ENCODE measurements at regions not wholly inside any gene's neighbourhood (a gene's known extent, or its start where the extent isn't known, plus 50 kb on each side); places are given as distances from the start of the nearest gene placed in this dataset.

DNA sequence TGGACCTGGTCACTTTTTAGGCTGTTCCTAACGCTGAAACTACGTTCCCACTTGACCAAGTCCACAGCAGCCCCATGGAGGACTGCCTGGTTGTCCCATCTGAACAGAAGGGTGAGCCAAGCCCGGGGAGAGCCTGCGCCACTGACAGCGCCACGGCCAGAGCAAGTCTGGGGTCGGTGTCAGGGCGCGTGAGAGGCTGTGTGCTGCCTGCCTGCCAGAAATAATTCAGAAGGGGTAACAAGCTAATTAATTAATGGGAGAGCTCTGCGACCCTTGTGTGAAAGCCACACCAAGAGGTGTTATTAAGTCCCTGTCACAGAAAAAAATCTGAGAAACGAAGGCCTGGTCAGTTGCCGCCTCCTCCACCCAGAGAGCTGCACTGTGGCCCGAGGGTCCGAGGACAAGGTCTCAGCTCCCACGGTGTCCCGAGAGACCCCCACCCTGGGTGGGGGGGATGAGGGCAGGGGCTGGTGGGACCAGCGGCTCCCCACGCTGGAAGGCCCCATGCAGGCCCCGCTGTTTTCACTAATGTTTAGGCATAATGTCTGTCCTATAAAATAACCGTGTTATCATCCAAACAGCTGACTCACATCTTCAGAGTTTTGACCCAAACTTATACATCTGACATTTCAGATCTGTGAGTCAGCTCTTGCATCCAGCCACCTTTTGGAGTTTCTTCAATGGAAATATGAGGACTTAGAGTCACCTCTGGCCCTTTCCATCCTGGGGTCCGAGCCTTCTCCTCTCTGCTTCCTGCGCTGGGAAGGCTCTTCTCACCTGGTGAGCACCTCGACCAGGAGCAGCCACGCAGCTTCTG lies 58.5 kb downstream of the DLL1 start:
- Mint-ChIP-seq H3K36me3 (ENCODE audit: low read depth) (no peaks in the 10 kb centered on the region), H3K27me3 (no peaks in the 10 kb centered on the region), H3K9me3 (no peaks in the 10 kb centered on the region), H3K27ac (no peak overlapping the region), H3K4me1 (no peaks in the 10 kb centered on the region), H3K4me3 (no peak overlapping the region)
- DNase-seq = no peak
- POLR2A ChIA-PET = no interaction called here
- CTCF ChIA-PET = interaction anchor here (0.5 kb wide), 2 partner anchors 83 to 707 kb away, joined by 3 to 4 read pairs; no protein-coding TSS in a partner anchor

DNA sequence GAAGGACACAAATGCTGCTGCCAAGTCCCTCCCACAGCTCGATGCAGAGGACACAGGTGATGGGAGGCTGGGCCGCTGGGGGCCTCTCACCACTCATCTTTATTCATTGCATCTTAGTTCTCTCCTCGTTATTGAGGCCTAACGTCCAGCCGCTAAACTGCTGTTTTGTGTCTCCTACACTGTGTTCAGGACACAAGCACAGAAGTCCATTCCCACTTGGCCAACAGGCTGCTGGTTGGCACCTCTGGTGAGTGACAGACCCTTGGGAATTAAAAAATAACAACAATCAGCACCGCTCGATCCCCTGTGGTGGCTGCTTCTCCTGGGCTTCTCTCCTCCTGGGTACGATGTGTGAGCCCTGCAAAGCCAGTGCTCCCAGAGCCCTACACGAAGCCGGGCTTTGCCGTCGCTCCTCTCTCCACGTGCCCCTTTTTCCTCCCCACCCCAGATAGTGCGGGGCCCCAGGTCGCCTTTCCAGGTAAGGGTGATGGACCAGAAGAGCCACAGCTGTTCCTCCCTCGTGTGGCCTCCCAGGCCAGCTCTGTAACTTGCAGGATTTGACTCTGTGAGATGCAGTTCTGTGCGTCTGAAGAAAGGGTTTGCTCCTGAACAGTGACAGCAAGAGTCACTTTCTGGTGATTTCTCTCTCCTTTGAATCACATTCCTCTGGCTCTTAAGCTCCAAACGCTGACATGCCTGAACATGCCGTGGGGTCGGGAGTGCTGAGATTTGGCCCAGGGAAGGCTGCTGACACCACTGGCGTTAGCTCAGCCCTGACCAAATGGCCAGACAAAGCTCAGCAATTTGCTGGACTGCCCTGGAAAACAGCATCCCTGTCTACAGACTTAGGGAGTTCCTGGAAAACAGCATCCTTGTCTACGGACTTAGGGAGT lies 59.3 kb downstream of the DLL1 start:
- Mint-ChIP-seq H3K27ac (peak overlapping the region; percentile 54), H3K4me1 (no peaks in the 10 kb centered on the region), H3K4me3 (no peak overlapping the region), H3K27me3 (no peaks in the 10 kb centered on the region), H3K9me3 (no peaks in the 10 kb centered on the region), H3K36me3 (ENCODE audit: low read depth) (no peaks in the 10 kb centered on the region)
- CTCF ChIA-PET = interaction anchor here (0.5 to 1.5 kb wide), 2 partner anchors 428 to 706 kb away, joined by 3 read pairs; no protein-coding TSS in a partner anchor
- POLR2A ChIA-PET = no interaction called here
- DNase-seq = no peak

DNA sequence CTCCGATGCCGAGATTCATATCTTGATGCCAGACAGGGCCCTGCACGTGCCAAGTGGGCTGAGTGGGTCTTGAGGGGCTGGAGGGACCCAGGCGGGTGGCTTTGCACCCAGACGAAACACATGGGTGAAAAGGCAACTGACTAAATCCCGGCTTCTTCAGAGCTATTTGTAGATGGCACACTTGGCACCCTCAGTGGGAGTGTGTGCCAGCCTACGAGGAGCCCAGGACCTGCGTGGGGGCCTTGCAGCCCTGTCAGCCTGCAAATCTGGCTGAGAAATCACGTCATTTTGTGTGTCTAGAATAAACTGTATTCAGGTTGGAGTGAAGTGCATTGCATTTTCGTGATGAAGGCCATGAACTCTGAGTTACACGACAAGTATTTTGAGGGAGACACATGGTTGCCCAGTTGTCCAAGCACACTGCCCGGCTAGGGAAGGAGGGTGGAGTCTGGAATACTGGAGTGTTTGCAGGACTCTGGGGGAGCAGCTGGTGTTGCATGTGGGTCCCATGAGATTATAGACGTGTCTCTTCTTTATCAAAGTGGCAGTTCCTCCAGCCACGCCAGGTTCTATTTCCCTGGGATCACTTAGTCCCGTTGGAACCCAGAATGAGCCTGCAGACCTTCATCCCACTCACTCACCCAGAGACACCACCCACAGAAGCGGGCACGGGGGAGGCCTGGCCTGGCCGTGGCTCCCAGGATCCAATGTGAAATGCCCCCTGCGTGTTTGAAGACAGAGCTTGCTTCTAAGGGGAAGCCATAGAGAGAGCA lies 60.2 kb downstream of the DLL1 start:
- Mint-ChIP-seq H3K4me3 (no peak overlapping the region), H3K9me3 (no peaks in the 10 kb centered on the region), H3K36me3 (ENCODE audit: low read depth) (no peaks in the 10 kb centered on the region), H3K27me3 (no peaks in the 10 kb centered on the region), H3K27ac (no peak overlapping the region), H3K4me1 (no peaks in the 10 kb centered on the region)
- CTCF ChIA-PET = interaction anchor here (1.4 to 1.5 kb wide), 2 partner anchors 10 to 427 kb away, joined by 3 to 4 read pairs; no protein-coding TSS in a partner anchor
- POLR2A ChIA-PET = no interaction called here
- no peak for DNase-seq

DNA sequence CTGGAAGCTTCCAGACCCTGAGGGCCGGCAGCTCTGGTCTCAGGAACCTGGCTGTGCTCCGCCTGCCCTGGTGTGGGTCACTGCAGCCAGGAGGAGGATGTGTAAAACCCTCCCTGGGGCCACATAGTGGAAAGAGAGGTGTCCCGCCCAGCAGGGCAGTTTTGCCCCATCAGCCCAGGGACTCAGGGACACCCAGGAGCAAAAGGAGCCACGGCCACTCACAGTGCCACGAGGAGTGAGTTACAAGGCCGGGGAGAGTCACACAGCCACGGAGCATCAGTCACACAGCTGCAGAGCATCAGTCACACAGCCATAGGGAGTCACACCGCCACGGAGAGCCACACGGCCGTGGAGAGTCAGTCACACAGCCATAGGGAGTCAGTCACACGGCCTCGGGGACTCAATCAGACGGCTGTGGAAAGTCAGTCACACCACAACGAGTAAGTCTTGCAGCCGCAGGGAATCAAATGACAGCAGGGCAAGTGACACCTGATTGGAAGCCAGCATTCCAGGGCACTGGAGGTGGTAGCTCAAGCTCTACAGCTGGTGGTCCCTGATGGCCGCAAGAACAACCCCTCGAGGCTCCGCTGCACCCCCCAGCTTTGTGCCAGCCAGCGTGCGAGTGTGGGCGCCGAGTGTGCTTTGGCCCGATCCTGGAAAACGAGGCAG lies 60.9 kb downstream of the DLL1 start:
- Mint-ChIP-seq H3K9me3 (no peaks in the 10 kb centered on the region), H3K27me3 (no peaks in the 10 kb centered on the region), H3K27ac (no peak overlapping the region), H3K36me3 (ENCODE audit: low read depth) (no peaks in the 10 kb centered on the region), H3K4me3 (no peak overlapping the region), H3K4me1 (no peaks in the 10 kb centered on the region)
- POLR2A ChIA-PET = no interaction called here
- no peak for DNase-seq
- CTCF ChIA-PET = interaction anchor here (1.4 to 1.5 kb wide), 2 partner anchors 11 to 427 kb away, joined by 3 to 4 read pairs; no protein-coding TSS in a partner anchor

DNA sequence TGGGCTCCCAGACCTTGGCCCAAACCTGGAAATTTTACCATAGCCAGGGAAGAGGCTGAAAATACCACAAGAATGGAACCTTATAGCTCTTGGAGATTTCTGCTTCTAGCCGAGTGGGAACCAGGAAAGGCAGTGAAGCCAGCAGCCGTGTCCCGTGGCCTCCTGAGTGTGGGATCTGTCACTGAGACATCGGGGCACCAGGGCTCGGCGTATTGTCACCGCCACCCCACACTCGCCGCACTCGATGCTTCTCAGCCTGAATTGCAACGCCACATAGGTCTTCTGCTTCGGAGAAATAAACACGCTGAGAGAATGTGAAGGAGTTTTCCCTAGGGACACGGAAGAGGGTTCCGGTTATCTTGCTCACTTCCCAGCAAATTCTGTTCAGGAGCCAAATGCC lies 61.5 kb downstream of the DLL1 start:
- no peak for DNase-seq
- H3K27ac Mint-ChIP-seq = no peak overlapping the region
- ChIA-PET CTCF (interaction anchor here (1.4 kb wide), 1 partner anchor 11 kb away, joined by 4 read pairs; no protein-coding TSS in a partner anchor), POLR2A (no interaction called here)
- H3K9me3 Mint-ChIP-seq = no peaks in the 10 kb centered on the region
- H3K4me1 Mint-ChIP-seq = no peaks in the 10 kb centered on the region
- no peaks in the 10 kb centered on the region for H3K36me3 Mint-ChIP-seq (ENCODE audit: low read depth)
- no peak overlapping the region for H3K4me3 Mint-ChIP-seq
- no peaks in the 10 kb centered on the region for H3K27me3 Mint-ChIP-seq

DNA sequence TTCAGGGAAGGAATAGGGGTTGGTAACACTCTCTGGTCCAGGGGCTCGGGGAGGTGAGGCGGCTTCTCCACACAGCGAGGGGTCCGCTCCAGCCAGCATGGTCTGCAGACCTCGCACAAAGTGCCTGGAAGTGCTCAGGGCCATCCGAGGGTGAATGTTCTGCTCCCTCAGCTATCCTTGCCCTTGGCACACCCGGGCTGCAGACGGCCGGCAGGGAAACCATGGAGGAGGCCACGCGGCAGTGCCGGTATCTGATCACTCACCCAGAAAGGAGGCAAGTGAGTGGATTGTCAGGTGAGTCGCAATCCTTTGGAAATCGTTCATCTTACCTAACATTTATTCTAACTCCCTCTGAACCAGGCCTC lies 62.0 kb downstream of the DLL1 start:
- CTCF ChIA-PET = no interaction called here
- POLR2A ChIA-PET = no interaction called here
- no peaks in the 10 kb centered on the region for H3K4me1 Mint-ChIP-seq
- H3K9me3 Mint-ChIP-seq = no peaks in the 10 kb centered on the region
- H3K4me3 Mint-ChIP-seq = no peak overlapping the region
- no peaks in the 10 kb centered on the region for H3K27me3 Mint-ChIP-seq
- DNase-seq = no peak
- no peaks in the 10 kb centered on the region for H3K36me3 Mint-ChIP-seq (ENCODE audit: low read depth)
- H3K27ac Mint-ChIP-seq = no peak overlapping the region

DNA sequence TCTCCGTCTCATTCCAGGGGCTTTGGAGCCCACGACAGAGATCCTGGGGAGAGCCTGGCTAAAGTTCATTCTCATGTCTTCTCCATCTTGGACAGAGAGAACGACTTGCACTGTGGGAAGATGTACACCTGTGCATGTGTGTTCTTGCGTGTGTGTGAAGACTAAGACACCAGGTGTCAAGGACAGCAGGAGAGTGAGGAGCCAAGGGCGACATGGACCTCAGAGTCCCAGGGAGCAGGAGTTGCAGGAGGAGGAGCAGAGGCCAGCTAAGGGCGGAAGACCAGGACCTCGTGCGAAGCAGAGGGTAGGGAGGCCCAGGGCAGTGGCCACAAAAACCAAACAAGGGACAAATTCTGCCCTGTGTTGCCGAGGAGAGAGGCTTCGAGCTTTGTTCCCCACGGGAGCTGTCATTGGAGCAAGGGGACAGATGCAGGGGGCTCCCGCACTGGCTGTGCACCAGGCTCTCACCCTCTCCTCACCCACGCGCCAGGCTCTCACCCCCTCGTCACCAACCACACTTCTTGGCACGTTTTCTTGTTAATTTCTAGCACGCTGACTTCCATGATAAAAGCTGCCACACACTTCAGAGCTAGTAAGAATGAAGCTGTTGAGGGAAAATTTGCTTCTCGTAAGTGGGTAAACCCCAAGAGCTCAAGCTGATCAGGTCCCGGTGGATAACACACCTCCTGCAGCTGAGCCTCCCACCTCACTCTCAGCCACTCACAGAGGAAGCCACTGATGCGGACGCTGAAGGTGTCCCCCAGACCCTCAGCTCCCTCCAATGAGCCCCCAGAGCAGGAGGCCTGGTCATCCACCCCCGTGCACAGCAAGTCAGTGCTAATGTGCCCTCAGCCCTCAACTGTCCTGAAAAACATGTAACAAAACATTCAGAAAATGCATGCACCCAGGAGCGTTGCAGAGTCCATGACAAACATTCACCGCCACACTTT lies 62.6 kb downstream of the DLL1 start:
- Mint-ChIP-seq H3K36me3 (ENCODE audit: low read depth) (no peaks in the 10 kb centered on the region), H3K27me3 (no peaks in the 10 kb centered on the region), H3K9me3 (no peaks in the 10 kb centered on the region), H3K4me3 (no peak overlapping the region), H3K27ac (no peak overlapping the region), H3K4me1 (peaks cover 2% of the 10 kb centered on the region)
- DNase-seq = no peak
- POLR2A ChIA-PET = no interaction called here
- CTCF ChIA-PET = interaction anchor here (0.6 kb wide), 1 partner anchor 395 kb away, joined by 6 read pairs; no protein-coding TSS in a partner anchor

DNA sequence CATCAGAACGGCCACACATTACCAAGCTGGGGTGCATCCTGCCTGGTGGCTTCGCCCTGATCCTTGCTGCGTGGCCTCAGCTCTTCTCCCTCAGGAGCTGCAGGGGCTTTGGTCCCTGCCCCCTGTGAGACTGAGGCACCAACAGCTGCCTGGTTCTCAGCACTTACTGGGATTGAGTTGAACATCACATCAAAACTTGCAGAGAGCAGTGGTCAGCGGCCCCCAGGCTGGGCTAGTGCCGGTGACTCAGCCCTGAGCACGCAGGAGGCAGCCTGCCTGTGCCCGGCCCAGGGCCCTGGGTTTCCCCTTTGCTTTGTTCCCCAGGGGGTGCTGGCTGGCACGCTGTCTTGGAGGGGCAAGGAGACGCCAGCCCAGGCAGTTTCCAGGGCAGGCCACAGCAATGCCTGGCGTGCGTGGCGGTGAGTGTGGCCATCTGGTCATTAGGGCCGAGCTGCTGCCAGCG lies 63.3 kb downstream of the DLL1 start:
- CTCF ChIA-PET = interaction anchor here (0.6 kb wide), 2 partner anchors 266 to 394 kb away, joined by 3 to 6 read pairs; no protein-coding TSS in a partner anchor
- Mint-ChIP-seq H3K4me1 (peaks cover 9% of the 10 kb centered on the region), H3K27ac (no peak overlapping the region), H3K27me3 (peaks cover 3% of the 10 kb centered on the region), H3K4me3 (no peak overlapping the region), H3K36me3 (ENCODE audit: low read depth) (no peaks in the 10 kb centered on the region), H3K9me3 (no peaks in the 10 kb centered on the region)
- no peak for DNase-seq
- POLR2A ChIA-PET = no interaction called here

DNA sequence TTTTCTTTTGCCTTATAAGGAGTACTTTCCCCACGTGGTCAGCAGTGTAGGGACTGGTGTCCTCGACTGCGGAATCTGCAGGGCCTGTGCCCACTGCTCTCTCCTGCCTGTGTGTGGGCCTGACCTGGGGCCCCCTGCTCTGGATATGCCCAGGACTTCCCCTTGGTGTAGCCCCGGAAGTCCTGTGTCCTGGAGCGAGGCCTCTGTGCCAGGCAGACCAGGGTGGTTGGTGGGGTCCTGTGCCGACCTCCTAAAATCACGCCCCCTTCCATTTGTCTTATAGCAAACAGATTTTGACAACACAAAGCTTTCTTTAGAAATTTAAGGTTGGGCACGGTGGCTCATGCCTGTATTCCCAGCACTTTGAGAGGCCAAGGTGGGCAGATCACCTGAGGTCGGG lies 64.2 kb downstream of the DLL1 start:
- H3K27me3 Mint-ChIP-seq = peaks cover 3% of the 10 kb centered on the region
- H3K4me1 Mint-ChIP-seq = peaks cover 11% of the 10 kb centered on the region
- no peak overlapping the region for H3K4me3 Mint-ChIP-seq
- ChIA-PET POLR2A (no interaction called here), CTCF (no interaction called here)
- no peak for DNase-seq
- no peak overlapping the region for H3K27ac Mint-ChIP-seq
- H3K9me3 Mint-ChIP-seq = no peaks in the 10 kb centered on the region
- no peaks in the 10 kb centered on the region for H3K36me3 Mint-ChIP-seq (ENCODE audit: low read depth)

DNA sequence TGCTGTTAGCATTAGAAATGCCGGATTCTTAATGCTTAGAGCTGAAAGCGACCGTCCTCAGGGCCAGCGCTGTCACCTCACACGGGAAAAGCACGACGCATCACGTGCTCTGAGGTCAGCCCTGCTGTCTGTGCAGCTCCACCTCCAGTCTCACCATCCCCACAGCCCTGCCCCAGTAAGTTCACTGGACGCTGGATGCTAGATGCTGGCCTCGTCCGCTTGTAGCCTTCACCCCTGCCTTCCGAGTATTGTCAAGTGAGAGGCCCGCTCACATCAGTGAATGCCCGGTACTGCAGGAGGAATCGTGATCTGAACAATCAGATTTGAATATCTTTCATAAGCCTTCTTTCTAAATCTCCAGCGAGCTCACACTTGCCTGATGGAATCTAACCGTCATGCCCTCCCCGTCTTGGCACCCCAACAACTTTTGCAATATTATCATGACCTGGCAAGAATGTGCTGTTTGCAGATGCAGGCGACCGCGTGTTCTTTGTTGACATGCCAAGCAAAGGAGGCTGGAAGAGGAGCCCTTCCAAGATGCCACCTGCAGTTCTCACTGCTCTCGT lies 64.9 kb downstream of the DLL1 start:
- Mint-ChIP-seq H3K9me3 (no peaks in the 10 kb centered on the region), H3K27ac (no peak overlapping the region), H3K36me3 (ENCODE audit: low read depth) (no peaks in the 10 kb centered on the region), H3K4me3 (no peak overlapping the region), H3K4me1 (peaks cover 11% of the 10 kb centered on the region), H3K27me3 (peaks cover 3% of the 10 kb centered on the region)
- CTCF ChIA-PET = interaction anchor here (0.6 kb wide), 1 partner anchor 52 kb away, joined by 3 read pairs; no protein-coding TSS in a partner anchor
- POLR2A ChIA-PET = no interaction called here
- no peak for DNase-seq

Measured in activated CD4-positive, alpha-beta T cell treated with anti-CD3 and anti-CD28 coated beads, Interleukin-2, amount 10 ng/mL, durations not matched to agents 7 days and 5 days (primary cell).